Stomach (tissue), 8 donors: ENCODE measurements at regions not wholly inside any gene's neighbourhood (a gene's known extent, or its start where the extent isn't known, plus 50 kb on each side); places are given as distances from the start of the nearest gene placed in this dataset.

Experiments
- DNase-seq, 2 donors: peaks; one replicate each; pipeline versions ENCODE4 v3.0.0 to v3.0.0-alpha.2; 2013 to 2019
- H3K27ac ChIP-seq, 5 donors: fragments of 200-600 bp in 4 of 5; sonication (generic) in 4 of 5; one replicate each; pipeline ENCODE4 v1.5.1; 2013 to 2019; ENCODE audit warnings: mild to moderate bottlenecking in 1 of 5, moderate library complexity in 1 of 5
- H3K27me3 ChIP-seq, 3 donors: fragments of 200-600 bp; sonication (generic); one replicate each; pipeline ENCODE4 v1.5.1; 2017 to 2019; ENCODE audit warnings: mixed run types in 1 of 3
- H3K36me3 ChIP-seq, 4 donors: fragments of 200-600 bp; sonication (generic); 1 replicate in 3 of 4; 2 replicates in 1 of 4; pipeline ENCODE4 v1.5.1; 2016 to 2019
- H3K4me1 ChIP-seq, 4 donors: fragments of 200-600 bp; sonication (generic); one replicate each; pipeline ENCODE4 v1.5.1; 2016 to 2019
- H3K4me3 ChIP-seq, 4 donors: fragments of 200-600 bp; sonication (generic) in 3 of 4; one replicate each; pipeline ENCODE4 v1.5.1; 2016 to 2019; ENCODE audit warnings: mild to moderate bottlenecking in 1 of 4
- H3K9me3 ChIP-seq, 4 donors: fragments of 200-600 bp; sonication (generic); one replicate each; pipeline ENCODE4 v1.5.1; 2016 to 2019
- EP300 ChIP-seq: sonication (generic); formaldehyde crosslinking; IDR thresholded peaks from one replicate; pipeline ENCODE4 v1.6.1; 2017; ENCODE audit warnings: antibody characterized with exemption
- POLR2A ChIP-seq, 4 donors: fragments of 450-650 bp; IDR thresholded peaks; one replicate each; pipeline ENCODE4 v1.6.1; 2016; ENCODE audit warnings: antibody characterized with exemption in 4 of 4, control low read depth in 2 of 4, mild to moderate bottlenecking in 1 of 4, moderate library complexity in 1 of 4
- POLR2AphosphoS5 ChIP-seq, 3 donors: sonication (generic); formaldehyde crosslinking; IDR thresholded peaks; one replicate each; pipeline ENCODE4 v1.6.1; 2016; ENCODE audit warnings: antibody characterized with exemption in 3 of 3
- WGBS, 5 donors: extraction: QIAGEN DNeasy Blood & Tissue Kit in 3 of 5; methylation state at CpG; one replicate each; pipeline versions ENCODE4 v1.1.5 to v1.1.7; 2013 to 2018; 5-methylcytosine and 5-hydroxymethylcytosine counted together
- intact Hi-C: fragments of 100-400 bp; cut with DNase I; formaldehyde crosslinking; loops from one replicate; pipeline ENCODE4 v1.15.1; 2023; ENCODE audit warnings: low total_unique reads
- TF ChIP-seq, protein P1 (sequence below), 7 experiments: fragments of 450-650 bp in 4 of 7; fragments of 200-600 bp in 3 of 7; sonication (generic) in 3 of 7; IDR thresholded peaks; one replicate each; pipeline ENCODE4 v1.5.1; 2016 to 2019; ENCODE audit warnings: antibody characterized with exemption in 7 of 7, control low read depth in 2 of 7, mild to moderate bottlenecking in 1 of 7
- donor health status: healthy with polysubstance abuse.
- donor health status: Bipolar disorder and iron deficiency.
- donor health status: healthy.

DNA sequence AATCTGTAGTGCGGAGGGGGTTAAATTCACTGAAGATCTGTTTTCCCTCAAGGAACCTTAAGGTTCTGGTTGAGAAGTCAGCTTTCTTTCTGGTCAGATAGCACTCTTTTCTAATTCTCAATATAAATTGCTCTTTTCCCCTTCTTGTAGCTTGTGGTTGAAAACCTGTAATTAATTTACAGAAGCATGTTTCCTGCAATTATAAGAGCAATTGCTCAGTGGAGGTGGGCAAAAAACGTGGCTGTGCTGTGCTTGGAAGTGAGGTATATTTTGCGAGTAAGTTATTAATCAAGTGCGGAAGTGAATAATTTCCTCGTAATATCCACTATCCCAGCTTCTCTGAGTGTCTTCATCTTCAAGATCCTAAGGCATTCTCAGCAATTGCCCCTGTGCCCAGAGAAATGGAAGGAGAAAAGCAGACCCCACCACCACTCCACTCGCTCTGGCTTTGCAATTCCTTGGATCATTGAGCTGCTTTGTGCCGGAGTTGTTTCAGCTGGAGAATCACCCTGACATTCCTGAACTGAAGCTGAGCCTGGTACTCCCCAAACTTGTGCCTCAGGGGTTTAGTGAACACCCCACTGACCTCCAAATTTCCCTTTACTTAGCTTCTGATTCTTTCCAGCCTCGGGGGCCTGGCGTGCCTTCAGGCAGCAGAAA lies 140.6 kb downstream of the LRRC70 start:
- WGBS, 5 donors: 79 to 83% (median 81%) methylated on average over 9 of the region's 9 CpGs
- intact Hi-C loops: no loop called here
- no peaks in the 10 kb centered on the region for H3K27me3 ChIP-seq
- no peak for DNase-seq
- TF ChIP-seq, protein P1, sequence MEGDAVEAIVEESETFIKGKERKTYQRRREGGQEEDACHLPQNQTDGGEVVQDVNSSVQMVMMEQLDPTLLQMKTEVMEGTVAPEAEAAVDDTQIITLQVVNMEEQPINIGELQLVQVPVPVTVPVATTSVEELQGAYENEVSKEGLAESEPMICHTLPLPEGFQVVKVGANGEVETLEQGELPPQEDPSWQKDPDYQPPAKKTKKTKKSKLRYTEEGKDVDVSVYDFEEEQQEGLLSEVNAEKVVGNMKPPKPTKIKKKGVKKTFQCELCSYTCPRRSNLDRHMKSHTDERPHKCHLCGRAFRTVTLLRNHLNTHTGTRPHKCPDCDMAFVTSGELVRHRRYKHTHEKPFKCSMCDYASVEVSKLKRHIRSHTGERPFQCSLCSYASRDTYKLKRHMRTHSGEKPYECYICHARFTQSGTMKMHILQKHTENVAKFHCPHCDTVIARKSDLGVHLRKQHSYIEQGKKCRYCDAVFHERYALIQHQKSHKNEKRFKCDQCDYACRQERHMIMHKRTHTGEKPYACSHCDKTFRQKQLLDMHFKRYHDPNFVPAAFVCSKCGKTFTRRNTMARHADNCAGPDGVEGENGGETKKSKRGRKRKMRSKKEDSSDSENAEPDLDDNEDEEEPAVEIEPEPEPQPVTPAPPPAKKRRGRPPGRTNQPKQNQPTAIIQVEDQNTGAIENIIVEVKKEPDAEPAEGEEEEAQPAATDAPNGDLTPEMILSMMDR (IDR thresholded peaks at IDR 0.05): no peak
- no peak for TF ChIP-seq POLR2A (IDR thresholded peaks at IDR 0.05)
- TF ChIP-seq EP300: no peak
- no peak for TF ChIP-seq POLR2AphosphoS5 (IDR thresholded peaks at IDR 0.05)
- no peak overlapping the region for H3K4me3 ChIP-seq
- no peaks in the 10 kb centered on the region for H3K36me3 ChIP-seq
- H3K27ac ChIP-seq: no peak overlapping the region
- H3K9me3 ChIP-seq: no peaks in the 10 kb centered on the region
- H3K4me1 ChIP-seq: no peaks in the 10 kb centered on the region

DNA sequence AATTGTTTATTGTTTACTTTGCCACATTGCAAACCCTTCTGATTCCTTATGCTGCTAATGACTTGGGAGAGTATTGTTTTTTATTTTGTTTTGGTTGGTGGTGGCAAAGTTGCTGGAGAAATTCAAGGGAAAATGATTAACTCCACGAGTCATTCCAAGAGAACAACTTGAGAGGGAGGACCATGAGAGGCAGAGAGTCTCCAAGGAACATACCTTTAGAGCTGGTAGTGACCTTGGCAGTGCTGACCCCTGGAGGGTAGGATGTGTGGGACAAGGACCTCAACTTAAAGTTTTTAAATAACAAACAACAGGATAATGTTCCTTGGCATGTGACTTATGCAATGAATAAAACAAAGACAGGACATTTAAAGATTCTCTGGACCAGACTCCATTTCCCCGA lies 139.7 kb downstream of the LRRC70 start:
- 79 to 86% (median 82%) methylated on average over 2 of the region's 2 CpGs for WGBS, 5 donors
- TF ChIP-seq, protein P1 (IDR thresholded peaks at IDR 0.05): no peak
- no peak for TF ChIP-seq EP300
- no peak for TF ChIP-seq POLR2AphosphoS5 (IDR thresholded peaks at IDR 0.05)
- no peak for TF ChIP-seq POLR2A (IDR thresholded peaks at IDR 0.05)
- H3K4me1 ChIP-seq: no peaks in the 10 kb centered on the region
- H3K9me3 ChIP-seq: no peaks in the 10 kb centered on the region
- no peak overlapping the region for H3K4me3 ChIP-seq
- H3K36me3 ChIP-seq: no peaks in the 10 kb centered on the region
- DNase-seq: no peak
- no peak overlapping the region for H3K27ac ChIP-seq
- H3K27me3 ChIP-seq: no peaks in the 10 kb centered on the region
- intact Hi-C loops: no loop called here

DNA sequence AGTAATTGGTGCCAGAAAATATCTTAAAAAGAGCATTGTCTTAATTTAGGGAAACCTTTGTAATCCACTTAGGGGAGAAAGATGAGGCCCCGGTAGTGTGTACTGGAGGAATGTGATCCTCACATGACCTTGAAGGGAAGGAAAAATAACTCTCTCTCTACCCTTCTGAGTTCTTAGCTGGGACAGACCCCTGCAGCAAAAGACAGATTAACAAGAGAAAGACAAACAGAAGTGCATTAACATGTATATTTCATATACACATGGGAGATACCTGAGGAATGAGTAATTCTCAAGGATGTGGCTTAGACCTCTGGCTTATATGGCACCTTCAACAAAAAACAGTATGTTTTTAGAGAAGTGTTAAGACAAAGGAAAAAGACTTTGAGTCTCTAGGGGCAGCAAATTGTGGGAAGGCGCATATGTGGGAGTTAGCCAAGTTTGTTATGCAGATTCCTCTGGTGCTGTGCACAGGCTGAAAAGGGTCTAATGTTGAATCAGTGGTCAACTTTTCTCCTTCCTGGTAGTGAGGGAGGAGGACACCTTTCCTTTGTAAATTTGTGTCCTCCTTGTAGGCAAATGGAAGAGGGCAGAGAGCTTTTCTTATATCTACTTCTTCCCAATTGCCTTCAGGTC lies 138.8 kb downstream of the LRRC70 start:
- Histone ChIP-seq H3K4me1 (no peaks in the 10 kb centered on the region), H3K9me3 (no peaks in the 10 kb centered on the region), H3K4me3 (no peak overlapping the region), H3K27ac (no peak overlapping the region), H3K27me3 (no peaks in the 10 kb centered on the region), H3K36me3 (no peaks in the 10 kb centered on the region)
- TF ChIP-seq POLR2A (IDR thresholded peaks at IDR 0.05) (no peak), EP300 (no peak), POLR2AphosphoS5 (IDR thresholded peaks at IDR 0.05) (no peak)
- TF ChIP-seq, protein P1 (IDR thresholded peaks at IDR 0.05): no peak
- DNase-seq: no peak
- intact Hi-C loops: no loop called here
- 47 to 66% (median 60%) methylated on average over 2 of the region's 2 CpGs for WGBS, 5 donors

DNA sequence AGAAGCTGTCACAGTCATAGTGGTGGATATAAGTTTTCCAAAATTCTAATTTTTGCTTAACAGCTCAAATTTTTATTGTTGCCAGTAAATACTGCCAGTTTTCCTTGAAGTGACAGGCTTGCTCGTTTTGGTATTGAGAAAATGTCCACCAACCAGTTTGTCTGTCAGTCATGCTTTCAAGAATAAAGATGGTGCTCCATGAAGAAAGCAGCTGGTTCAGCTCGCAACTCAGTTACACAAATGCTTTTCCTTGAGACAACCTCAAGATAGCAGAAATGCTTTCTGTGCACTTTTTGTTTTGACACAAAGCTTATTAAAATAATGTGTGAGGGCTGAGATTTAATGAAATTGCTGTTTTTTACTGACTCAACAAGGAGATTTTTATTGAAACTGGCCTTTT lies 135.7 kb downstream of the LRRC70 start:
- TF ChIP-seq, protein P1 (IDR thresholded peaks at IDR 0.05): no peak
- no peak for TF ChIP-seq POLR2AphosphoS5 (IDR thresholded peaks at IDR 0.05)
- no peak for TF ChIP-seq POLR2A (IDR thresholded peaks at IDR 0.05)
- TF ChIP-seq EP300: no peak
- WGBS, 5 donors: 59 to 75% (median 70%) methylated on average over 2 of the region's 2 CpGs
- DNase-seq: no peak

More for the DNA sequence above, 135.7 kb downstream of the LRRC70 start:
- Histone ChIP-seq H3K4me3 (no peak overlapping the region), H3K4me1 (no peaks in the 10 kb centered on the region), H3K9me3 (no peaks in the 10 kb centered on the region), H3K36me3 (no peaks in the 10 kb centered on the region), H3K27ac (no peak overlapping the region), H3K27me3 (no peaks in the 10 kb centered on the region)
- intact Hi-C loops: no loop called here
